WTC11 (cell line): ENCODE measurements at regions not wholly inside any gene's neighbourhood (a gene's known extent, or its start where the extent isn't known, plus 50 kb on each side); places are given as distances from the start of the nearest gene placed in this dataset.

Source experiments
- ATAC-seq: fragments of 200-7000 bp; cut with Tn5 transposase; 2 replicates; pipeline ENCODE4 v1.10.0; 2021; ENCODE audit warnings: mild to moderate bottlenecking, moderate library complexity
- CTCF ChIA-PET: fragments of 300-600 bp; sonication (Branson Sonifier 250); formaldehyde crosslinking; loops from one replicate; lab custom pipeline; 2021; ENCODE audit warnings: antibody characterized with exemption; lab: Charles Lee
- POLR2A ChIA-PET: fragments of 350-600 bp; sonication (Branson Sonifier 250); formaldehyde crosslinking; loops from one replicate; lab custom pipeline; 2021; ENCODE audit warnings: antibody characterized with exemption; lab: Charles Lee
- DNase-seq: peaks from one replicate; pipeline ENCODE4 v3.0.0; 2021; ENCODE audit warnings: low spot score
- H3K27ac Mint-ChIP-seq: 2 replicates; pipeline ENCODE4 v1.8.0; 2021; ENCODE audit warnings: mixed read lengths
- H3K27me3 Mint-ChIP-seq: 2 replicates; pipeline ENCODE4 v1.8.0; 2021; ENCODE audit warnings: low read depth, mild to moderate bottlenecking, moderate library complexity, mixed read lengths
- H3K36me3 Mint-ChIP-seq: 2 replicates; pipeline ENCODE4 v1.8.0; 2021; ENCODE audit warnings: mixed read lengths
- H3K4me1 Mint-ChIP-seq: 2 replicates; pipeline ENCODE4 v1.8.0; 2022; ENCODE audit warnings: mixed read lengths
- H3K4me3 Mint-ChIP-seq: 2 replicates; pipeline ENCODE4 v1.8.0; 2021; ENCODE audit warnings: mild to moderate bottlenecking, moderate library complexity, mixed read lengths
- H3K9me3 Mint-ChIP-seq: 2 replicates; pipeline ENCODE4 v1.8.0; 2021; ENCODE audit warnings: mixed read lengths
- AFF4 ChIP-seq: sonication (generic); formaldehyde crosslinking; IDR thresholded peaks from 2 replicates; pipeline ENCODE4 v1.8.1; 2023; ENCODE audit warnings: mild to moderate bottlenecking, missing genetic modification reagents, borderline replicate concordance
- ATF3 ChIP-seq: sonication (generic); formaldehyde crosslinking; conservative IDR thresholded peaks from 2 replicates; pipeline ENCODE4 v1.8.1; 2022; ENCODE audit warnings: mild to moderate bottlenecking, missing genetic modification reagents
- CBFB ChIP-seq: sonication (generic); formaldehyde crosslinking; IDR thresholded peaks from 2 replicates; pipeline ENCODE4 v1.8.1; 2022; ENCODE audit warnings: mild to moderate bottlenecking, low read depth, missing genetic modification reagents
- CDX4 ChIP-seq: fragments of 250-450 bp; sonication (Bioruptor Pico); IDR thresholded peaks from 2 replicates; pipeline ENCODE4 v1.9.0; 2021; ENCODE audit warnings: moderate library complexity, mild to moderate bottlenecking, inconsistent platforms, borderline replicate concordance
- E2F5 ChIP-seq: sonication (generic); formaldehyde crosslinking; IDR thresholded peaks from 2 replicates; pipeline ENCODE4 v1.8.1; 2022; ENCODE audit warnings: mild to moderate bottlenecking, moderate library complexity, missing genetic modification reagents
- GTF2I ChIP-seq: fragments of 250-450 bp; sonication (Bioruptor Pico); conservative IDR thresholded peaks from 2 replicates; pipeline ENCODE4 v1.4.0; 2021; ENCODE audit warnings: mild to moderate bottlenecking
- HMGA2 ChIP-seq: fragments of 250-450 bp; sonication (Bioruptor Pico); IDR thresholded peaks from 2 replicates; pipeline ENCODE4 v1.4.0; 2021; ENCODE audit warnings: mild to moderate bottlenecking, moderate library complexity
- IRF2 ChIP-seq: sonication (generic); formaldehyde crosslinking; IDR thresholded peaks from 2 replicates; pipeline ENCODE4 v1.8.0; 2022; ENCODE audit warnings: low read depth, missing genetic modification reagents, borderline replicate concordance
- MLX ChIP-seq: sonication (generic); formaldehyde crosslinking; IDR thresholded peaks from 2 replicates; pipeline ENCODE4 v1.8.1; 2023; ENCODE audit warnings: mild to moderate bottlenecking, missing genetic modification reagents, moderate library complexity
- NFE2L1 ChIP-seq: sonication (generic); formaldehyde crosslinking; IDR thresholded peaks from 2 replicates; pipeline ENCODE4 v1.8.1; 2023; ENCODE audit warnings: missing genetic modification reagents
- NFYB ChIP-seq: sonication (generic); formaldehyde crosslinking; conservative IDR thresholded peaks from 2 replicates; pipeline ENCODE4 v1.8.0; 2022; ENCODE audit warnings: low read depth, missing genetic modification reagents
- NR1H2 ChIP-seq: sonication (generic); formaldehyde crosslinking; IDR thresholded peaks from 2 replicates; pipeline ENCODE4 v1.9.0; 2021; ENCODE audit warnings: mild to moderate bottlenecking, moderate library complexity, missing genetic modification reagents
- NR3C1 ChIP-seq: sonication (generic); formaldehyde crosslinking; conservative IDR thresholded peaks from 2 replicates; pipeline ENCODE4 v1.8.1; 2023; ENCODE audit warnings: low read depth, mild to moderate bottlenecking, missing genetic modification reagents
- PREB ChIP-seq: sonication (generic); formaldehyde crosslinking; IDR thresholded peaks from 2 replicates; pipeline ENCODE4 v1.8.1; 2022; ENCODE audit warnings: mild to moderate bottlenecking, missing genetic modification reagents, moderate library complexity, borderline replicate concordance
- STAT6 ChIP-seq: sonication (generic); formaldehyde crosslinking; conservative IDR thresholded peaks from 2 replicates; pipeline ENCODE4 v1.8.1; 2023; ENCODE audit warnings: mild to moderate bottlenecking, low read depth, missing genetic modification reagents, moderate library complexity
- TEAD4 ChIP-seq: sonication (generic); formaldehyde crosslinking; IDR thresholded peaks from 2 replicates; pipeline ENCODE4 v1.8.0; 2022; ENCODE audit warnings: mild to moderate bottlenecking, missing genetic modification reagents
- ZNF232 ChIP-seq: sonication (generic); formaldehyde crosslinking; IDR thresholded peaks from 2 replicates; pipeline ENCODE4 v1.8.0; 2022; ENCODE audit warnings: mild to moderate bottlenecking, missing genetic modification reagents
- ZNF263 ChIP-seq: sonication (generic); formaldehyde crosslinking; IDR thresholded peaks from 2 replicates; pipeline ENCODE4 v1.8.1; 2022; ENCODE audit warnings: low read depth, mild to moderate bottlenecking, moderate library complexity, missing genetic modification reagents
- ZNF425 ChIP-seq: fragments of 250-450 bp; sonication (Bioruptor Pico); conservative IDR thresholded peaks from 2 replicates; pipeline ENCODE4 v1.9.0; 2021; ENCODE audit warnings: mild to moderate bottlenecking
- ZNF512 ChIP-seq: sonication (generic); formaldehyde crosslinking; IDR thresholded peaks from 2 replicates; pipeline ENCODE4 v1.8.1; 2022; ENCODE audit warnings: missing genetic modification reagents, borderline replicate concordance

- POLR2A ChIA-PET = no interaction called here
- Mint-ChIP-seq H3K36me3 (no peaks in the 10 kb centered on the region), H3K4me3 (no peak overlapping the region), H3K9me3 (no peaks in the 10 kb centered on the region), H3K27ac (no peak overlapping the region), H3K4me1 (peaks cover 5% of the 10 kb centered on the region), H3K27me3 (no peaks in the 10 kb centered on the region)
- TF ChIP-seq TEAD4 (CRISPR knock-in tag) (no peak), E2F5 (no peak), NR3C1 (CRISPR knock-in tag) (no peak), GTF2I (CRISPR knock-in tag) (no peak), NFE2L1 (CRISPR knock-in tag) (no peak), STAT6 (CRISPR knock-in tag) (no peak), IRF2 (no peak), CDX4 (CRISPR knock-in tag) (no peak), HMGA2 (CRISPR knock-in tag) (no peak), ZNF232 (CRISPR knock-in tag) (no peak), MLX (CRISPR knock-in tag) (no peak), ZNF263 (CRISPR knock-in tag) (no peak), ATF3 (CRISPR knock-in tag) (no peak), NR1H2 (CRISPR knock-in tag) (no peak), ZNF512 (no peak)
- ATAC-seq = no peak
- CTCF ChIA-PET = no interaction called here
- no peak for DNase-seq
Observed at GRCh38 chr4:31156221-31156620, 436.1 kb downstream of the PCDH7 start.

- ChIA-PET CTCF (no interaction called here), POLR2A (no interaction called here)
- no peaks in the 10 kb centered on the region for H3K36me3 Mint-ChIP-seq
- no peaks in the 10 kb centered on the region for H3K9me3 Mint-ChIP-seq
- H3K4me3 Mint-ChIP-seq = no peak overlapping the region
- H3K4me1 Mint-ChIP-seq = peaks cover 5% of the 10 kb centered on the region
- no peaks in the 10 kb centered on the region for H3K27me3 Mint-ChIP-seq
- no peak for ATAC-seq
- H3K27ac Mint-ChIP-seq = no peak overlapping the region
- no peak for DNase-seq
- TF ChIP-seq CBFB (CRISPR knock-in tag) = no peak
- TF ChIP-seq E2F5 = no peak
- no peak for TF ChIP-seq ZNF425 (CRISPR knock-in tag)
- TF ChIP-seq IRF2 = no peak
- TF ChIP-seq NFYB (CRISPR knock-in tag) = no peak
- TF ChIP-seq AFF4 (CRISPR knock-in tag) = no peak
- TF ChIP-seq PREB (CRISPR knock-in tag) = no peak
- TF ChIP-seq NFE2L1 (CRISPR knock-in tag) = no peak
Observed at GRCh38 chr4:31160146-31160545, 440.0 kb downstream of the PCDH7 start.
